Pancreas (tissue), 10 donors: ENCODE measurements at regions not wholly inside any gene's neighbourhood (a gene's known extent, or its start where the extent isn't known, plus 50 kb on each side); places are given as distances from the start of the nearest gene placed in this dataset.

Experiments
- ATAC-seq, 4 donors: fragments of 200-7000 bp; cut with Tn5 transposase; one replicate each; pipeline versions ENCODE4 v1.8.0 to v1.9.1; 2020; ENCODE audit warnings: mild to moderate bottlenecking in 4 of 4, moderate library complexity in 4 of 4
- DNase-seq, 6 donors: peaks; one replicate each; pipeline ENCODE4 v3.0.0-alpha.2; 2020
- FAIRE-seq: peaks from 2 replicates; lab custom pipeline; 2012; peaks lifted over from hg19 to GRCh38; lab: Jason Lieb, UNC
- H3K27ac ChIP-seq, 4 donors: fragments of 200-600 bp; sonication (generic); 1 replicate in 3 of 4; 2 replicates in 1 of 4; pipeline versions ENCODE4 v1.5.0 to v1.8.0; 2020
- H3K27me3 ChIP-seq, 4 donors: fragments of 200-600 bp; one replicate each; pipeline ENCODE4 v1.8.0; 2021
- H3K36me3 ChIP-seq, 3 donors: fragments of 200-600 bp; sonication (generic) in 1 of 3; one replicate each; pipeline versions ENCODE4 v1.5.0 to v1.8.0; 2020 to 2021
- H3K4me1 ChIP-seq, 3 donors: fragments of 200-600 bp; one replicate each; pipeline ENCODE4 v1.8.0; 2021
- H3K4me3 ChIP-seq, 4 donors: fragments of 200-600 bp; sonication (generic) in 2 of 4; one replicate each; pipeline versions ENCODE4 v1.5.0 to v1.8.0; 2020 to 2021
- H3K9me3 ChIP-seq, 4 donors: fragments of 200-600 bp; one replicate each; pipeline ENCODE4 v1.8.0; 2021
- WGBS, 2 donors: extraction: QIAGEN DNeasy Blood & Tissue Kit; methylation state at CpG; one replicate each; pipeline ENCODE4 v1.1.7; 2013; 5-methylcytosine and 5-hydroxymethylcytosine counted together
- intact Hi-C, 3 donors: fragments of 100-400 bp; cut with DNase I; formaldehyde crosslinking; loops; one replicate each; pipeline versions ENCODE4 v1.11.1 to v1.14.2; 2022
- TF ChIP-seq, protein P1 (sequence below), 4 donors: fragments of 200-600 bp; sonication (generic) in 3 of 4; IDR thresholded peaks; one replicate each; pipeline versions ENCODE4 v1.5.0 to v1.8.0; 2021; ENCODE audit warnings: antibody characterized with exemption in 4 of 4
- donor health status: healthy with polysubstance abuse.
- donor health status: DM: no; HTN: no; CAD: no; lungs with moderate emphysema.
- donor health status: DM: no; HTN: no; CAD: no.
- donor health status: control.
- donor health status: control.
- donor health status: Bipolar disorder and iron deficiency.
- donor health status: DM: yes; HTN: yes; CAD: no.
- donor health status: DM: no; HTN: no; CAD: no.
- donor health status: DM: no; HTN: no; CAD: no.
- donor health status: DM: yes; HTN: yes; CAD: no.

DNA sequence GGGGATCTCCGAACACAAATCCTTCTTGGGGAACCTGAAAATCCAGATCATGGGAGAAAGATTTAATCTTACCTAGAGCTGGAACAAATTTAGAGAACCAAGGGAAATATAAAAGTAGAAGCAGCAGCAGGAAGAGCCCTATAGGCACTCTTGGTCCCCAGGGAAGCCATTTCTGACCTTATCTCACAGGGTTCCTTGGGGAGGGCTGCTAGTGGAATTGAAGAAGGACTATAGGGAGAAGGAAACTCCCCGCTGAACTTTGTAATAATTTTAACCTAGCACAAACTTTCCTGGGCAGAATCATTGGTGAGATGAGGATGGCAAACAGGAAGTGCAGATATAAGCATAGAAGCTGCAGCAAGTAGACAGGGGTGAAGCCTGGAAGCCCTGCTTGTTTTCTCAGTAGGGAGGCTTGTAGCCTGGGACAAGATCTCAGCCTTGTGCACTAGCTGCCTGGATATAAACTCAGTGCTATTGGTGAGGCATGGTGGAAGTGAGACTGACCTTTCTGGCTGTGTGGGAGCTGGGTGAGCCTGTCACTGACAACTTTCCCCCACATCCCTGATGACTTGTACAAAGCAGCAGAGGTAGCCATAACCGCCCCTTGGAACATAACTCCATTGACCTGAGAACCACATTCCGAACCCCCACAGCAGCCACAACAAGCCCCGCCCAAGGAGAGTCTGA lies 343.0 kb upstream of the TGFBR2 start:
- Histone ChIP-seq H3K4me1 (peaks cover 0 to 11% (median 6%) of the 10 kb centered on the region in 3 donors), H3K27ac (no peak overlapping the region), H3K36me3 (no peaks in the 10 kb centered on the region), H3K9me3 (no peaks in the 10 kb centered on the region), H3K27me3 (no peaks in the 10 kb centered on the region), H3K4me3 (no peak overlapping the region)
- ATAC-seq: no peak
- intact Hi-C loops: no loop called here
- TF ChIP-seq, protein P1, sequence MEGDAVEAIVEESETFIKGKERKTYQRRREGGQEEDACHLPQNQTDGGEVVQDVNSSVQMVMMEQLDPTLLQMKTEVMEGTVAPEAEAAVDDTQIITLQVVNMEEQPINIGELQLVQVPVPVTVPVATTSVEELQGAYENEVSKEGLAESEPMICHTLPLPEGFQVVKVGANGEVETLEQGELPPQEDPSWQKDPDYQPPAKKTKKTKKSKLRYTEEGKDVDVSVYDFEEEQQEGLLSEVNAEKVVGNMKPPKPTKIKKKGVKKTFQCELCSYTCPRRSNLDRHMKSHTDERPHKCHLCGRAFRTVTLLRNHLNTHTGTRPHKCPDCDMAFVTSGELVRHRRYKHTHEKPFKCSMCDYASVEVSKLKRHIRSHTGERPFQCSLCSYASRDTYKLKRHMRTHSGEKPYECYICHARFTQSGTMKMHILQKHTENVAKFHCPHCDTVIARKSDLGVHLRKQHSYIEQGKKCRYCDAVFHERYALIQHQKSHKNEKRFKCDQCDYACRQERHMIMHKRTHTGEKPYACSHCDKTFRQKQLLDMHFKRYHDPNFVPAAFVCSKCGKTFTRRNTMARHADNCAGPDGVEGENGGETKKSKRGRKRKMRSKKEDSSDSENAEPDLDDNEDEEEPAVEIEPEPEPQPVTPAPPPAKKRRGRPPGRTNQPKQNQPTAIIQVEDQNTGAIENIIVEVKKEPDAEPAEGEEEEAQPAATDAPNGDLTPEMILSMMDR (IDR thresholded peaks at IDR 0.05): no peak
- 90 to 92% methylated on average over 5 of the region's 5 CpGs for WGBS, 2 donors
- DNase-seq: no peak
- no peak for FAIRE-seq

DNA sequence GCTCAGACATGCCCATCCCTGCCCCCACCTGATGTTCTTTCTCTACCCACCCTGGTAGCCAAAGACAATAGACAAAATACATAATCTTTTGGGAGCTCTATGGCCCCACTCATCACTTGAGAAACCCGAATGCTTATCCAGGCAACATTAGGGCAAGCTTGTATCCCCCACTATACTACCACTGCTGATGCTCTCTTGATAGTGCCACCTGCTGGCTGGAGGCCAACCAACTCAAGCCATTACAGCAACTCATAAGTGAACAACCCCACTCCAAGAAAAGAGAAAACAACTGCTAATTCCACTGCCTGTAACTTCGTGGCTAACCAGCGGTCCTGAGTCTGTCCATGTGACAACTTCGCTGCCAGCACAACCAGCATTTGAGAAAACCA lies 342.5 kb upstream of the TGFBR2 start:
- H3K4me3 ChIP-seq: no peak overlapping the region
- TF ChIP-seq, protein P1 (IDR thresholded peaks at IDR 0.05): no peak
- no peak for FAIRE-seq
- H3K27me3 ChIP-seq: no peaks in the 10 kb centered on the region
- H3K4me1 ChIP-seq: peaks cover 0 to 6% (median 6%) of the 10 kb centered on the region in 3 donors
- no peaks in the 10 kb centered on the region for H3K9me3 ChIP-seq
- no peak overlapping the region for H3K27ac ChIP-seq
- intact Hi-C loops: no loop called here
- H3K36me3 ChIP-seq: no peaks in the 10 kb centered on the region
- no peak for DNase-seq
- WGBS, 2 donors: 80 to 90% methylated on average over 4 of the region's 4 CpGs
- ATAC-seq: no peak

DNA sequence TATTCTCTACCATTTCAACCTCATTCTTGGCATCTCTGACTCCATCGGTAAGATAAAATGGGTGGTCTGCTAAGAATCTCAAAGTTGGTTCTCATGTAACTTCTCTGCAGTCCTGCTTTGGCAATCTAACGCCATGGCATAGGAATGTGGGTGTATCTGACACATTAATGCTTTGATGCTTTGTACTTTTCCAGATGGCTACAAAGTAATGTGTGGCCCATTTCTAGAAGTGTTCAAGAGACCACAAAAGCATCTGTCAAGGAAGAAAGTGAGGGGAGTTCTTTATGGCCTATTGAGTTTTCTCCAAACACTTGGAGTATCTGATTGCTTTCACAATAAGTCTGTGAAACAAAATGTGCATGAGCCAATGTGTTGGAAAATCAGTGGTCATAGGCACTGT lies 339.9 kb upstream of the TGFBR2 start:
- no peaks in the 10 kb centered on the region for H3K9me3 ChIP-seq
- ATAC-seq (no peak), FAIRE-seq (no peak), DNase-seq (no peak)
- no peaks in the 10 kb centered on the region for H3K27me3 ChIP-seq
- H3K4me1 ChIP-seq: no peaks in the 10 kb centered on the region
- H3K36me3 ChIP-seq: no peaks in the 10 kb centered on the region
- intact Hi-C loops: no loop called here
- no peak overlapping the region for H3K4me3 ChIP-seq
- WGBS, 2 donors: 85 to 96% methylated on average over 2 of the region's 2 CpGs
- H3K27ac ChIP-seq: no peak overlapping the region
- TF ChIP-seq, protein P1 (IDR thresholded peaks at IDR 0.05): no peak

DNA sequence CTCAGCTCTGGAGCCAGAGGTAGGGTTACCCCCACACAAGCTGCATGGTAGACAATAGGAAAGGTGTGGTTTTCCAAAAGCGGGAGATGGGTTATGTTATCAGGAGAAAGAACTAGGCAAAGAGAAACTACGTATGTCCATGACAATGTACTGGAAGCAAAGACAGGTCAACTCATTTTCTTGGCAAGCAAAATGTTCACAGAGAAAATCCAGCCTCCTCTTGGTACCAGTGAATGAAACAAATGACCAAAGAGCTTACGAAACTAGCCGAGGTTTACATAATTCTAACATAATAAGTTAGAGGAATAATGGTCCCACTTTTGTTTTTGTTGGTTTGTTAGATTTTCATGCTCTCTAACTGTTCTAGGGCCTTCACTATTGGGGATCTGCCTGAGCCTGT lies 338.1 kb upstream of the TGFBR2 start:
- Histone ChIP-seq H3K4me3 (no peak overlapping the region), H3K27ac (no peak overlapping the region), H3K27me3 (no peaks in the 10 kb centered on the region), H3K4me1 (no peaks in the 10 kb centered on the region), H3K9me3 (no peaks in the 10 kb centered on the region), H3K36me3 (no peaks in the 10 kb centered on the region)
- no peak for FAIRE-seq
- ATAC-seq: no peak
- DNase-seq: no peak
- TF ChIP-seq, protein P1 (IDR thresholded peaks at IDR 0.05): no peak
- intact Hi-C loops: no loop called here
- WGBS, 2 donors: 72 to 77% methylated on average over 4 of the region's 4 CpGs

DNA sequence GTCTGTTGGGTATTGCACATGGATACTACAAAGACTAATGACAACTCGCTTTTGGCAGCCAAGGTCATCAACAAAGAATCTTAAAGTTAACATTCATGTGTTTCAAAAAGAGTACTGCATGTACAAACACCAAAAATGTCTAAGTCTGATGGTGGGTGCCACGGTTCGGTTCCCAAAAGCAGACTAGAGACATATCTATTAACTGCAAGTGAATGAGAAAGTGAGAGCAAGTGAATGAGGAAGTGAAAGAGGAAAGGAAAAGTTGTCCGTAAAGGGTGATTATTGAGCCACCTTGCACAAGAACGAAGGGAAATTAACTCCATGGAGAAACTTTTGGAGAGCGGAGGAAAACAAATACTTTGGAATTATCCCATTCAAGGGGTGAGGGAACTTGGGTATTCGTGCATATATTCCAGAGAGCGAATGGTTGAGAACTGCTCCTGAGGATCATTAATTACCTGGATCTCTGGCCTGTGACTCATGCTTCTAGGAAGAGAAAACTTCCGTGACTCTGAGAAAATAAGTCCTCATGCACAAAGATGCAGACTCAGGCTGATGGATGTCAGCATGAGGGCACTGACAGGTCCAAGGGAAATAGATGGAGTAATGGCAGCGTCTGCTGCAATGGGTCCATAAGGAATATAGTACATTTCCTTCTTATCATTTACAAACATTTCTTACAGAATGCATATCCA lies 336.5 kb upstream of the TGFBR2 start:
- Histone ChIP-seq H3K4me1 (no peaks in the 10 kb centered on the region), H3K36me3 (no peaks in the 10 kb centered on the region), H3K4me3 (no peak overlapping the region), H3K27me3 (no peaks in the 10 kb centered on the region), H3K27ac (no peak overlapping the region), H3K9me3 (no peaks in the 10 kb centered on the region)
- FAIRE-seq (no peak), ATAC-seq (no peak), DNase-seq (no peak)
- 87 to 88% methylated on average over 10 of the region's 10 CpGs for WGBS, 2 donors
- intact Hi-C loops: no loop called here
- TF ChIP-seq, protein P1 (IDR thresholded peaks at IDR 0.05): no peak
